Peyer's patch (tissue), 4 donors: ENCODE measurements at regions not wholly inside any gene's neighbourhood (a gene's known extent, or its start where the extent isn't known, plus 50 kb on each side); places are given as distances from the start of the nearest gene placed in this dataset.

Experiments
- CTCF ChIP-seq, 6 experiments: fragments of 450-650 bp in 4 of 6; fragments of 200-600 bp in 2 of 6; sonication (generic) in 1 of 6; IDR thresholded peaks; one replicate each; pipeline ENCODE4 v1.5.1; 2017 to 2019; ENCODE audit warnings: antibody characterized with exemption in 6 of 6, mild to moderate bottlenecking in 3 of 6, moderate library complexity in 1 of 6
- POLR2A ChIP-seq, 2 donors: fragments of 450-650 bp; IDR thresholded peaks; one replicate each; pipeline ENCODE4 v1.5.1; 2017; ENCODE audit warnings: antibody characterized with exemption in 2 of 2, mild to moderate bottlenecking in 2 of 2, moderate library complexity in 2 of 2

GRCh38 chr10:120278069-120278468 is 179.0 kb upstream of the PLPP4 start:
- TF ChIP-seq POLR2A (IDR thresholded peaks at IDR 0.05), result no peak
- TF ChIP-seq CTCF (IDR thresholded peaks at IDR 0.05), result no peak
